Endothelial cell of umbilical vein (primary cell): ENCODE measurements at regions not wholly inside any gene's neighbourhood (a gene's known extent, or its start where the extent isn't known, plus 50 kb on each side); places are given as distances from the start of the nearest gene placed in this dataset.

Source experiments
- BruUV-seq: library from RNA; stranded (reverse); fragments of 400-500 nt; replicated peaks from 2 replicates; lab custom pipeline; 2021; lab: Mats Ljungman, UMichigan
- CTCF ChIA-PET: fragments of 300-600, 350-600 bp; sonication (Branson Sonifier 250); formaldehyde crosslinking; loops from one replicate; lab custom pipeline; 2021; ENCODE audit warnings: antibody characterized with exemption, inconsistent platforms; lab: Charles Lee
- POLR2A ChIA-PET: fragments of 300-600, 350-600 bp; sonication (Branson Sonifier 250); formaldehyde crosslinking; loops from one replicate; lab custom pipeline; 2021; ENCODE audit warnings: antibody characterized with exemption, inconsistent platforms; lab: Charles Lee
- DNase-seq: peaks from one replicate; pipeline ENCODE4 v3.0.0-alpha.2; 2011; ENCODE audit warnings: low read depth, low spot score
- FAIRE-seq: peaks from 2 replicates; lab custom pipeline; 2011; peaks lifted over from hg19 to GRCh38; lab: Jason Lieb, UNC
- H2AFZ ChIP-seq: 2 replicates; pipeline ENCODE4 v1.6.0; 2012; ENCODE audit warnings: low read depth, low read length, control low read depth, inconsistent platforms
- H3K27ac ChIP-seq: 2 replicates; pipeline ENCODE4 v1.5.1; 2011; ENCODE audit warnings: low read depth, mild to moderate bottlenecking, control low read depth, low read length, moderate library complexity; ENCODE audit not compliant: insufficient read depth
- H3K27me3 ChIP-seq, 2 experiments: 2 replicates each; pipeline versions ENCODE4 v1.6.0 to v1.6.1; 2011; ENCODE audit warnings: low read length in 2 of 2, mixed read lengths in 1 of 2; ENCODE audit not compliant: control insufficient read depth in 2 of 2, insufficient read depth in 2 of 2
- H3K36me3 ChIP-seq, 2 experiments: 2 replicates in 1 of 2; 3 replicates in 1 of 2; pipeline ENCODE4 v1.5.1; 2011; ENCODE audit warnings: low read length in 2 of 2, mild to moderate bottlenecking in 1 of 2, moderate library complexity in 1 of 2; ENCODE audit not compliant: control insufficient read depth in 2 of 2, insufficient read depth in 2 of 2; ENCODE audit errors: extremely low read depth in 1 of 2
- H3K4me1 ChIP-seq: 3 replicates; pipeline ENCODE4 v1.5.1; 2011; ENCODE audit warnings: mild to moderate bottlenecking, low read length; ENCODE audit not compliant: control insufficient read depth, insufficient read depth; ENCODE audit errors: extremely low read depth
- H3K4me2 ChIP-seq: 2 replicates; pipeline ENCODE4 v1.6.1; 2011; ENCODE audit warnings: low read length, control low read depth, mixed read lengths; ENCODE audit not compliant: insufficient read depth
- H3K4me3 ChIP-seq, 3 experiments: fragments of 200-600 bp in 1 of 3; sonication (generic), shearing (Covaris generic) in 1 of 3; replicated peaks in 1 of 3; 2 replicates each; pipeline ENCODE4 v1.5.1; 2011 to 2016; ENCODE audit warnings: control low read depth in 3 of 3, low read length in 3 of 3, mild to moderate bottlenecking in 2 of 3, inconsistent platforms in 1 of 3, low read depth in 1 of 3, moderate library complexity in 1 of 3; ENCODE audit not compliant: insufficient read depth in 1 of 3
- H3K79me2 ChIP-seq: 2 replicates; pipeline ENCODE4 v1.6.0; 2012; ENCODE audit warnings: low read length, inconsistent platforms; ENCODE audit not compliant: control insufficient read depth, insufficient read depth
- H3K9ac ChIP-seq: replicated peaks from 2 replicates; pipeline ENCODE3; 2011; ENCODE audit warnings: low read length, control low read depth; ENCODE audit not compliant: insufficient read depth; ENCODE audit errors: extremely low read depth
- H3K9me1 ChIP-seq: replicated peaks from 3 replicates; pipeline ENCODE4 v1.6.0; 2011; ENCODE audit warnings: mild to moderate bottlenecking, low read length; ENCODE audit not compliant: control insufficient read depth, insufficient read depth; ENCODE audit errors: extremely low read depth
- H3K9me3 ChIP-seq: replicated peaks from 2 replicates; pipeline ENCODE4 v1.5.1; 2012; ENCODE audit warnings: low read length, inconsistent platforms; ENCODE audit not compliant: control insufficient read depth, insufficient read depth
- H4K20me1 ChIP-seq: replicated peaks from 2 replicates; pipeline ENCODE3; 2011; ENCODE audit warnings: mild to moderate bottlenecking, low read length; ENCODE audit not compliant: control insufficient read depth, insufficient read depth; ENCODE audit errors: extremely low read depth
- EZH2 ChIP-seq: IDR thresholded peaks from 2 replicates; pipeline ENCODE4 v1.6.1; 2012; ENCODE audit warnings: borderline replicate concordance, low read depth, mild to moderate bottlenecking, moderate library complexity, low read length, inconsistent platforms; ENCODE audit not compliant: severe bottlenecking
- FOS ChIP-seq: IDR thresholded peaks from 2 replicates; pipeline ENCODE4 v1.6.1; 2011; ENCODE audit warnings: mild to moderate bottlenecking, low read length, moderate library complexity, borderline replicate concordance; ENCODE audit not compliant: insufficient read depth
- GATA2 ChIP-seq: IDR thresholded peaks from 2 replicates; pipeline ENCODE4 v1.7.0; 2011; ENCODE audit warnings: low read depth, mild to moderate bottlenecking, moderate library complexity, mixed read lengths, low read length; ENCODE audit not compliant: insufficient read length, insufficient read depth
- MYC ChIP-seq: IDR thresholded peaks from one replicate; pipeline ENCODE4 v1.6.1; 2011; ENCODE audit warnings: mild to moderate bottlenecking, low read depth, low read length
- POLR2A ChIP-seq: IDR thresholded peaks from 2 replicates; pipeline ENCODE4 v1.6.1; 2012; ENCODE audit warnings: low read depth, mild to moderate bottlenecking, control low read depth, low read length
- POLR2AphosphoS5 ChIP-seq: IDR thresholded peaks from 2 replicates; pipeline ENCODE4 v1.6.1; 2012; ENCODE audit warnings: low read depth, mild to moderate bottlenecking, control low read depth, low read length, moderate library complexity; ENCODE audit not compliant: insufficient read depth
- dilution Hi-C: fragments of 300-500 bp; cut with MboI; formaldehyde crosslinking; loops from one replicate; pipeline ENCODE4 v1.15.0; 2019; ENCODE audit warnings: low sequenced_read_pairs; ENCODE audit not compliant: extremely low pct_ligation_motif_present
- intact Hi-C: fragments of 100-400 bp; cut with micrococcal nuclease; formaldehyde crosslinking; loops from one replicate; pipeline ENCODE4 v1.10.0; 2022
- TF ChIP-seq, protein P1 (sequence below), 2 donors: IDR thresholded peaks; 1 replicate in 1 of 2; 2 replicates in 1 of 2; pipeline ENCODE4 v1.5.1; 2011; ENCODE audit warnings: low read length in 2 of 2, mild to moderate bottlenecking in 2 of 2, moderate library complexity in 2 of 2, control low read depth in 1 of 2, inconsistent platforms in 1 of 2, low read depth in 1 of 2; ENCODE audit not compliant: insufficient read depth in 1 of 2; ENCODE audit errors: extremely low read depth in 1 of 2

DNA sequence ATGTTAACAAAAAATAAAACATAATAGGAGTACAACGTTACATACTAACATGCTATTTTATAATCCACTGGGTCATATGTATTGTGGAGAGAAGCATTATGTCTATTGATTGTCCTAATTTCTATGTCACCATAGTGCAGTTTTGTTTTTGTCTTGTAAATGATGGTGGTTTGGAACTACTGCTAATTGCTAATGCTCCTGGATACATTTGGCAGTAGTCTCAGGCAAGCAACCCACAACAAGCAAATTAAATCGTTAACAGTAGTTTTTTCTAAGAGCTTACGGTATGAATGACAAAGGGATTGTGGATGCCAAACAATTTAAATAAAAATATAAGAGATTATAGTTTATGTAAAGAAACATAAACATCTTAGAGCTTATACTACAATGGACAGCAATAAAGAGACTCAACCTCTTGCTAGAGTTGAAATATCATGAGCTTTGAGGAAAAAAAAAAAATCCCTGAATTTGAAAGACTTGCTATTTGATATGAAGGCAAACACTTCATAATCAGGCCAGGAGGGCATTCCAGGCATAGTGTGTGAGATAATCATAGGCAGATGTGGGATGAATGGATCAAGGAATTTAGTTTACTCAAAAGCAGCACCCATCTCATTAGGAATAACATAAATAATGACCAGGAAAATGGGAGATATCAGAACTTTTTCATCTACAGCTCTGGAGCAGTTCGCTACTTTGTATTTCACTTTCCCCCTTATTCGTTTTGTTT, 181.3 kb downstream of the CCDC59 start:
- H3K4me3 ChIP-seq = no peak overlapping the region
- no peaks in the 10 kb centered on the region for H4K20me1 ChIP-seq
- H3K4me2 ChIP-seq = no peak overlapping the region
- no peaks in the 10 kb centered on the region for H3K79me2 ChIP-seq
- POLR2A ChIA-PET = no interaction called here
- H2AFZ ChIP-seq = no peak overlapping the region
- no peak overlapping the region for H3K9ac ChIP-seq
- H3K27me3 ChIP-seq = no peaks in the 10 kb centered on the region
- BruUV-seq = no TSS peak
- H3K9me3 ChIP-seq = no peaks in the 10 kb centered on the region
- TF ChIP-seq FOS (no peak), POLR2AphosphoS5 (no peak)
- H3K9me1 ChIP-seq = no peaks in the 10 kb centered on the region
- dilution Hi-C loops = no loop called here
- FAIRE-seq = no peak
- no peak for DNase-seq
- CTCF ChIA-PET = no interaction called here
- H3K36me3 ChIP-seq = no peaks in the 10 kb centered on the region
- intact Hi-C loops = no loop called here
- no peak overlapping the region for H3K27ac ChIP-seq
- no peaks in the 10 kb centered on the region for H3K4me1 ChIP-seq

DNA sequence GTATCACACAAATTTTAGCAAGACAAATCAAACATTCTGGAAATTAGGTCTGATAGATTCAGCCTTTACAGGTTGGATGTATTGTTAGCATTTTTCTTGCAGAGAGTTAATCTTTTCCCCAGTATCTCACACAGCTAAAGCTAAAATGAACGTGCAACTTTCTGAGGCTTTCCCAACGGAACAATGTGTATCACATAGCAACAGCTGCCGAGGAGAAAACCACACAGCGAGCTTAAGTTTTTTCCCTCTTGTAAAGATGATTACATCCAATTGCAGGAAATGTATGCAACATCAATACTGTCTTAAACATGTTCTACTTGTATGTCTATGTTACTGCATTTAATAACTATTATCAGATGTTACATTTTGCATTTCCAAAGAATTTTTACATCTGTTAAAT, 182.2 kb downstream of the CCDC59 start:
- dilution Hi-C loops (no loop called here), intact Hi-C loops (no loop called here)
- H3K27me3 ChIP-seq = no peaks in the 10 kb centered on the region
- DNase-seq = no peak
- ChIA-PET POLR2A (no interaction called here), CTCF (no interaction called here)
- H4K20me1 ChIP-seq = no peaks in the 10 kb centered on the region
- H3K4me1 ChIP-seq = no peaks in the 10 kb centered on the region
- no peak overlapping the region for H3K4me3 ChIP-seq
- no peak overlapping the region for H3K27ac ChIP-seq
- no peaks in the 10 kb centered on the region for H3K9me1 ChIP-seq
- no peak overlapping the region for H2AFZ ChIP-seq
- H3K9ac ChIP-seq = no peak overlapping the region
- H3K79me2 ChIP-seq = no peaks in the 10 kb centered on the region
- no peaks in the 10 kb centered on the region for H3K36me3 ChIP-seq
- no peak for FAIRE-seq
- no peak overlapping the region for H3K4me2 ChIP-seq
- no TSS peak for BruUV-seq
- TF ChIP-seq GATA2 = no peak
- no peak for TF ChIP-seq EZH2
- TF ChIP-seq POLR2A = no peak
- TF ChIP-seq, protein P1, sequence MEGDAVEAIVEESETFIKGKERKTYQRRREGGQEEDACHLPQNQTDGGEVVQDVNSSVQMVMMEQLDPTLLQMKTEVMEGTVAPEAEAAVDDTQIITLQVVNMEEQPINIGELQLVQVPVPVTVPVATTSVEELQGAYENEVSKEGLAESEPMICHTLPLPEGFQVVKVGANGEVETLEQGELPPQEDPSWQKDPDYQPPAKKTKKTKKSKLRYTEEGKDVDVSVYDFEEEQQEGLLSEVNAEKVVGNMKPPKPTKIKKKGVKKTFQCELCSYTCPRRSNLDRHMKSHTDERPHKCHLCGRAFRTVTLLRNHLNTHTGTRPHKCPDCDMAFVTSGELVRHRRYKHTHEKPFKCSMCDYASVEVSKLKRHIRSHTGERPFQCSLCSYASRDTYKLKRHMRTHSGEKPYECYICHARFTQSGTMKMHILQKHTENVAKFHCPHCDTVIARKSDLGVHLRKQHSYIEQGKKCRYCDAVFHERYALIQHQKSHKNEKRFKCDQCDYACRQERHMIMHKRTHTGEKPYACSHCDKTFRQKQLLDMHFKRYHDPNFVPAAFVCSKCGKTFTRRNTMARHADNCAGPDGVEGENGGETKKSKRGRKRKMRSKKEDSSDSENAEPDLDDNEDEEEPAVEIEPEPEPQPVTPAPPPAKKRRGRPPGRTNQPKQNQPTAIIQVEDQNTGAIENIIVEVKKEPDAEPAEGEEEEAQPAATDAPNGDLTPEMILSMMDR (IDR thresholded peaks at IDR 0.05; ENCODE audit: extremely low read depth in 1 of 2, insufficient read depth in 1 of 2, low read depth in 1 of 2, low read length in 2 of 2) = no peak
- TF ChIP-seq MYC = no peak
- H3K9me3 ChIP-seq = no peaks in the 10 kb centered on the region
